COLO668 (cell line): ENCODE measurements at regions not wholly inside any gene's neighbourhood (a gene's known extent, or its start where the extent isn't known, plus 50 kb on each side); places are given as distances from the start of the nearest gene placed in this dataset.
A peak's percentile ranks its signal among the peaks of the same experiment; 100 is the strongest.

Experiments
- DNase-seq: peaks from one replicate; lab custom pipeline; 2025; ENCODE audit not compliant: unreplicated experiment; lab: John Stamatoyannopoulos, UW

- DNase-seq: no peak
Measured at GRCh38 chr15:98513428-98513986, 134.8 kb upstream of the IGF1R start.

- no peak for DNase-seq
Measured at GRCh38 chr15:98514034-98514622, 134.2 kb upstream of the IGF1R start.

GRCh38 chr15:98518823-98519561, 129.3 kb upstream of the IGF1R start:
- DNase-seq: peak; percentile 52

GRCh38 chr15:98519767-98520550, 128.4 kb upstream of the IGF1R start:
- DNase-seq: no peak

GRCh38 chr15:98522127-98522526, 126.2 kb upstream of the IGF1R start:
- no peak for DNase-seq

- DNase-seq: no peak
Measured at GRCh38 chr15:98523912-98524662, 124.3 kb upstream of the IGF1R start.

- no peak for DNase-seq
Measured at GRCh38 chr15:98524838-98525660, 123.3 kb upstream of the IGF1R start.

- DNase-seq: no peak
Measured at GRCh38 chr15:98525661-98526001, 122.7 kb upstream of the IGF1R start.

- no peak for DNase-seq
Measured at GRCh38 chr15:98526094-98526493, 122.2 kb upstream of the IGF1R start.

GRCh38 chr15:98528046-98528725, 120.2 kb upstream of the IGF1R start:
- DNase-seq: no peak

- DNase-seq: no peak
Measured at GRCh38 chr15:98529205-98530145, 118.9 kb upstream of the IGF1R start.

- DNase-seq: no peak
Measured at GRCh38 chr15:98530570-98530969, 117.8 kb upstream of the IGF1R start.

- DNase-seq: no peak
Measured at GRCh38 chr15:98532063-98532462, 116.3 kb upstream of the IGF1R start.

- no peak for DNase-seq
Measured at GRCh38 chr15:98536976-98537375, 111.4 kb upstream of the IGF1R start.

- DNase-seq: no peak
Measured at GRCh38 chr15:98537516-98538060, 110.8 kb upstream of the IGF1R start.

GRCh38 chr15:98541519-98541918, 106.8 kb upstream of the IGF1R start:
- no peak for DNase-seq

- DNase-seq: no peak
Measured at GRCh38 chr15:98543237-98543636, 105.1 kb upstream of the IGF1R start.

- DNase-seq: no peak
Measured at GRCh38 chr15:98546329-98546728, 102.0 kb upstream of the IGF1R start.
